ENCODE measurements at regions not wholly inside any gene's neighbourhood (a gene's known extent, or its start where the extent isn't known, plus 50 kb on each side); places are given as distances from the start of the nearest gene placed in this dataset.
"Not testable (repeated sequence)": the region's sequence is repeated elsewhere in the genome, so short reads cannot be mapped to it uniquely, and the experiment has no call there.

GRCh38 chr3:107939691-107940442 is 151.0 kb downstream of the CD47 start:
- no peak for DNase-seq

GRCh38 chr3:107938143-107938542 is 152.7 kb downstream of the CD47 start:
- DNase-seq: peak; percentile 61

GRCh38 chr3:107934808-107935207 is 156.0 kb downstream of the CD47 start:
- no peak for DNase-seq

DNA sequence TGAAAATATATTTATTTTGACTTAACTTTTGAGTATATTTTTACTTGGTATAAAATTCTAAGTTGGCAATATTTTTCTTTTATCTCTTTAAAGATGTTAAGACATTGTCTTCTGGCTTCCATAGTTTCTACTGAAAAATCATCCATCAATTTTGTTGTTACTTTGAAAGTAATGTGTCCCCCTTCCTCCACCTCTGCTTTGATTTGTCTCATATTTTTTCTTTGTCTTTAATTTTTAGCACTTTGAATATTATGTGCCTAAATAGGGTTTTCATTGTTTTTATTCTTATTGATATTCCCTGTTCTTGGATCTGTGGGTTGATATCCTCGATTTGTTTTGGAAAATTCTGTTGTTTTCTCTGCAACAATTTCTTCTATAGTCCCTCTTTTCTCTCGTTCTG is 157.4 kb downstream of the CD47 start:
- DNase-seq: no peak

GRCh38 chr3:107931326-107931725 is 159.5 kb downstream of the CD47 start:
- DNase-seq: no peak

GRCh38 chr3:107929088-107929487 is 161.7 kb downstream of the CD47 start:
- peak; percentile 37 for DNase-seq

DNA sequence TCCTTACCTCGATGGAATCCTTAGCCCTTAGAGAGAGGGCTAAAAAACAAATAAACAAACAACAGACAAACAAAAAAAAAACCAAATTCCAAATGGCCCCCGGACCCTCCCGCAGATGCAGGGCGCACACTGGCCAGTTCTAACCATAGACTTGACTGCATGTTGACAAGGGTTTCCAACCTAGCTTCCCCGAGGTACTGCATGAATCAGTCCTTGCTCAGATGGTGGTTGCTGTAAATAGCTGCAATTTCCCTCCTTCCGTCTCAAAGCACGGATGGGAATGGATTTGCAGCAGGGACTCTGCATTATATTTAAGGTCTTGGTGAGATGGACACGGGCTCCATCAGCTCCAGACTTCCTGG is 162.8 kb downstream of the CD47 start:
- DNase-seq: no peak

GRCh38 chr3:107927361-107928083 is 163.3 kb downstream of the CD47 start:
- peak; percentile 90 for DNase-seq

GRCh38 chr3:107925851-107926250 is 165.0 kb downstream of the CD47 start:
- DNase-seq: no peak

DNA sequence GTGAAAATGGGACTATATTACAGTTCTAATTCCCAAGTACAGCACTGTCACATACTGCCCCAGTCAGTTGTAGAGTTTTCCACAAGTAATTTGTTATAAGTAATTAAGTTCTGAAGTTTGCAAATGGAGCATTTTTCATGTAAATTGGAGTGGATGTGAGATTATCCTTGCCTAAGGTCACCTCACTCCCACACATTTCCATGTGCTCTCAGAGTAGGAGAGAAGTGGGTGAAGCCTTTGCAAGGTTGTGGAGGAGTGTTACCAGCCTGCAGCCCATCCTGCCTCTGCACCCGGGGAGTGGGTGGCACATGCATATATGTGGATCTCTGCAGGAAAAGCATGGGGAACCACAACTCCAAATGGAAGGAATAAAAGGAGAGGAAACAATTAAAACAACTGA is 169.8 kb downstream of the CD47 start:
- no peak for DNase-seq

DNA sequence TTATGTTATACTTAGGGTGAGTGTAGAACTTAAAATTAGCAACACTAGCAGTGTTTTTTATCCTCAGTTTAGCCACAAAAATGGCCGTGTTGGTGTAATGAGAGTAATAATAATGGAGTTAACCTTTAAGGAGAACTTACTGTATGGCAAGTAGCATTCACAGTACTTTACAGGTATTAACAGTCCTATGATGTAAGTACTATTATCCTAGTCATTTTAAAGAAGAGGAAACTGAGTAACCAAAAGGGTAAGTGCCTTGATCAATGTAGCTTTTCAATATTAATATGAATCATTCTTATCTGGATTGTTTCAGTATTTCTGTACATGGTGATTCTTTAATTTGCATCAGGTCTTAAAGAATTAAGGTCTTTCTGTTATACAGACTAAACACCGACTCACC is 170.3 kb downstream of the CD47 start:
- DNase-seq: no peak

GRCh38 chr3:107919239-107919638 is 171.6 kb downstream of the CD47 start:
- no peak for DNase-seq

GRCh38 chr3:107916171-107916570 is 174.7 kb downstream of the CD47 start:
- DNase-seq: no peak

- no peak for DNase-seq
Observed at GRCh38 chr3:107915706-107916105, 175.1 kb downstream of the CD47 start.

GRCh38 chr3:107913701-107914100 is 177.1 kb downstream of the CD47 start:
- no peak for DNase-seq

DNA sequence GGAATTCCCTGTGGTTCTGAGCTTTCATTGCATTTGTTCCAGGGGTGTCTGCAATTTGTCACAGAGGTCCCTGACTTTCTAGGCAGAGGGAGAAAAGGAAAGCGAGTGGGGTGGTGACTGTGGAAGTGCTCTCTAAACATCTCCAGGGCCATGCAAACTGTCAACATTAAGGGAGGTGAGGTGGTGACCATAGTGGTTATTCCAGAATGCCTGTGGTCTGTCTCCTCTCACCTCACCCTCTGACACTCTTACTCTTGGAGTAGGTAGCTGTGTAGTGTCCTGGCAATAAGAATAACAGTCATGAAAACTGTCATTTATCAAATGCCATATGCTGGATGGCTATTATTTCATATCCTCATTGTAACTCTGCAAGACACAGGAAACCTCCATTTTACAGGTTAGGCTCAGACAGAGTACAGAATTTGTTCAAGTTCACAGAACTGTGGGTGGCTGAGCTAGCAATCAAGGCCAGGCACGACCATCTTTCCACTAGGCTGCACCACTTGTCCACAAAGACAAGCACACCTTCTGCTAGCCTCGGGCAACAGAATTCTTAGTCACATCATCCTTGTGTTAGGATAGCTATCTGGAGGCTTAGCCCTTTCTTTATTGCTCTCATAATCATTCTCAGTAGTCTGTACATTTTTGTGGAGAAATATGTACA is 179.4 kb downstream of the CD47 start:
- DNase-seq: no peak

DNA sequence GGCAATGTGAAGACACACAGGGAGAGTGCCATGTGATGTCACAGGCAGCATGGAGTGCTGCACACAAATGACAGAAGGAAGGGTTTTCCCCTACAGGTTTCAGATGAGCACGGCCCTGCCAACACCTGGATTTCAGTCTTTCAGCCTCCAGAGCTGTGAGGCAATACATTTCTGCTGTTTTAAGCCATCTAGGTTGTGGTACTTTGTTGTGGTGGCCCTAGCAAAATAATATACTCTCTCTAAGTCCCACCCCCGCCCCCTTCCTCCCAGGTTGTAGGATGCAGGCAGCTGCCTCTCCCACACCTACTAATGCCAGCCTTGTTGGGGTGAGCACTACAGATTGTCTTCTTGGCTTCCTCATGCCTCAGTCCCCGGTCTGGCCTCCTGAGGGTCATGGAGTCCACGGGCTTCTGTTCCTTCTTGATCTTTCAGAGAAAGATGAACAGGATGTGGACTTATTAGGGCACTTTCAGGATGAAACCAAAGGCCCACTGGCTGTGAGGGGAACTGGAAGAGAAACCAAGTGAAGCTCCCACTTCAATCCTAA is 180.0 kb downstream of the CD47 start:
- DNase-seq: no peak

DNA sequence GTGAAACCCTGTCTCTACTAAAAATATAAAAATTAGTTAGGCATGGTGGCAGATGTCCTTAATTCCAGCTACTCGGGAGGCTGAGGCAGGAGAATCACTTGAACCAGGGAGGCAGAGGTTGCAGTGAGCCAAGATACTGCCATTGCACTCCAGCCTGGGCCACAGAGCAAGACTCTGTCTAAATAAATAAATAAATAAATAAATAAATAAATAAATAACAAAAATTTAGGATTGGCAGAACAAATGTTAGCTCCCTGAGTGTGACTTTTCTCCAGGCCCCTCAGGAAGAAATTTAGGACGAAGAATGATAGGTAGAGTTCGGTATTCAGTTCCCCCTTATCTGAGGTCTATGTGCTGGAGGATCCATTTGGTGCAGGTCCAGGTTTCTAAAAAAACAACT is 181.2 kb downstream of the CD47 start:
- DNase-seq: not testable (repeated sequence)

DNA sequence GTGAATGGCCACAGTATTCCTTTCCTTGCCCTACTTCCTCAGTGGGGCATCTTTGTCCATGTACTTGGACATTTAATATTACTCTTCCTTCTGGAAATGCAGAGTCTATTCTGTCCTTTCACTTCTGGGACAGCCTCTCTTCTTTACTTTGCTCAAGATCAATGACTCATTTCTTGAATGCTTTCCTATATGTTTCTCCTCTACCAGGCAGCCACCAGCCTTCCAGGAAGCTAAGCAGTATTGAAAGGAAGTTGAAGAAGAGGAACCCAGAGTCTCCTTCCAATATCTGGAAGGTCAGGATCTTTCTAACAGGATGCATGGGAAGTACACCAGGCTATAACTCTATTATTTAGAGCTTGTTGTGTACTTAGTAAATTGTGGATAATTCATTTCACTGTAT is 182.8 kb downstream of the CD47 start:
- DNase-seq: no peak

- no peak for DNase-seq
Observed at GRCh38 chr3:107904536-107905066, 186.2 kb downstream of the CD47 start.

GRCh38 chr3:107899990-107900651 is 190.7 kb downstream of the CD47 start:
- DNase-seq: no peak

DNA sequence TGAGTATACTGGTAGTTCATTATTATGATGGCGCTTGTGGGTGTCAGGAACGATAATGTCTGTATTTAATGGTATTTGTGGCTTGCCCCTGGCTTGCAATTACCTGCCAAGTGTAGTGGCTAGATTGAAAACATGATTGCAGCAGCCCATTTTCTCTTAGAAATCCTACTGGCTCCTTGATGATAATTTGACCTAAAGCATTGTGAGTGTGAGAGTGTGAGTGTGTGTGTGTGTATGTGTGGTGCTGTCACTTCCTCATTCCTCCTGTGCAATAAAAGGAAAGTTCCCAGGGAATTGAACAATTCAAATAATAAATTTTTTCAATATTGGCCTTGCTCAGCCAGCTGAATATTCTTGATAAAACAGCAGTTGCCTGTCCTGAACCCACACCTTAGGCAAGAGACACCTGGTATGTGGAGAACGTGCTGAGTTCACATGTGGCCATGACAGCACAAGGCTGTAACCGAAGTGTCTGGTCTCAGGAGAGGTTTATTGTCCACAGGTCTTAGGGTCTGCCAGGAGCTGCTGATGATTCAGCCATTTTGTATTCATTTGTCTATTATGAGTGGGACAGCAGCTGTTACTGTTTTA is 193.3 kb downstream of the CD47 start:
- DNase-seq: peak; percentile 19

- no peak for DNase-seq
Observed at GRCh38 chr3:107894998-107895397, 195.8 kb downstream of the CD47 start.

Measured in NCI-H2171 treated with DMSO at 0.1 percent for 48 hours (cell line).